GM10266 (cell line): ENCODE measurements at regions not wholly inside any gene's neighbourhood (a gene's known extent, or its start where the extent isn't known, plus 50 kb on each side); places are given as distances from the start of the nearest gene placed in this dataset.

Source experiments
- DNase-seq: peaks from one replicate; pipeline ENCODE4 v3.0.0; 2012; ENCODE audit errors: extremely low spot score
- CTCF ChIP-seq: IDR thresholded peaks from 2 replicates; pipeline ENCODE4 v1.5.1; 2012; ENCODE audit warnings: mild to moderate bottlenecking, low read depth; ENCODE audit not compliant: control insufficient read depth, insufficient read depth; ENCODE audit errors: missing control alignments

GRCh38 chr5:7179364-7179763 is 216.6 kb upstream of the ADCY2 start:
- DNase-seq, result no peak
- no peak for TF ChIP-seq CTCF

GRCh38 chr5:7181841-7182240 is 214.1 kb upstream of the ADCY2 start:
- no peak for DNase-seq
- TF ChIP-seq CTCF, result no peak

- no peak for DNase-seq
- no peak for TF ChIP-seq CTCF
Observed at GRCh38 chr5:7185742-7186141, 210.2 kb upstream of the ADCY2 start.

GRCh38 chr5:7186818-7187217 is 209.1 kb upstream of the ADCY2 start:
- TF ChIP-seq CTCF, result no peak
- no peak for DNase-seq

- DNase-seq, result no peak
- no peak for TF ChIP-seq CTCF
Observed at GRCh38 chr5:7190712-7191250, 205.2 kb upstream of the ADCY2 start.

GRCh38 chr5:7192016-7192415 is 203.9 kb upstream of the ADCY2 start:
- DNase-seq, result no peak
- no peak for TF ChIP-seq CTCF

GRCh38 chr5:7202846-7203245 is 193.1 kb upstream of the ADCY2 start:
- no peak for DNase-seq
- no peak for TF ChIP-seq CTCF
